ENCODE measurements at regions not wholly inside any gene's neighbourhood (a gene's known extent, or its start where the extent isn't known, plus 50 kb on each side); places are given as distances from the start of the nearest gene placed in this dataset.

- no peak for DNase-seq
- in situ Hi-C loops (cut with MboI; ENCODE audit: low pct_unique_long_range_greater_than_20kb, low sequenced_read_pairs) = no loop called here
Observed at GRCh38 chr4:110924761-110925160, 301.9 kb upstream of the PITX2 start.

GRCh38 chr4:110926841-110927400 is 304.0 kb upstream of the PITX2 start:
- DNase-seq = no peak
- in situ Hi-C loops (cut with MboI; ENCODE audit: low pct_unique_long_range_greater_than_20kb, low sequenced_read_pairs) = no loop called here

- in situ Hi-C loops (cut with MboI; ENCODE audit: low pct_unique_long_range_greater_than_20kb, low sequenced_read_pairs) = no loop called here
Observed at GRCh38 chr4:110933341-110933740, 310.5 kb upstream of the PITX2 start.

GRCh38 chr4:110944501-110944900 is 321.6 kb upstream of the PITX2 start:
- no peak for DNase-seq
- in situ Hi-C loops (cut with MboI; ENCODE audit: low pct_unique_long_range_greater_than_20kb, low sequenced_read_pairs) = no loop called here

More at GRCh38 chr4:110933341-110933740, 310.5 kb upstream of the PITX2 start:
- no peak for DNase-seq

- in situ Hi-C loops (cut with MboI; ENCODE audit: low pct_unique_long_range_greater_than_20kb, low sequenced_read_pairs) = no loop called here
Observed at GRCh38 chr4:110945600-110945999, 322.7 kb upstream of the PITX2 start.

GRCh38 chr4:110949542-110949941 is 326.7 kb upstream of the PITX2 start:
- DNase-seq = no peak
- in situ Hi-C loops (cut with MboI; ENCODE audit: low pct_unique_long_range_greater_than_20kb, low sequenced_read_pairs) = no loop called here

More at GRCh38 chr4:110945600-110945999, 322.7 kb upstream of the PITX2 start:
- no peak for DNase-seq

- in situ Hi-C loops (cut with MboI; ENCODE audit: low pct_unique_long_range_greater_than_20kb, low sequenced_read_pairs) = no loop called here
- no peak for DNase-seq
Observed at GRCh38 chr4:110950731-110951130, 327.9 kb upstream of the PITX2 start.

- DNase-seq = no peak
- in situ Hi-C loops (cut with MboI; ENCODE audit: low pct_unique_long_range_greater_than_20kb, low sequenced_read_pairs) = no loop called here
Observed at GRCh38 chr4:110953191-110953590, 330.3 kb upstream of the PITX2 start.

- DNase-seq = no peak
- in situ Hi-C loops (cut with MboI; ENCODE audit: low pct_unique_long_range_greater_than_20kb, low sequenced_read_pairs) = no loop called here
Observed at GRCh38 chr4:110953898-110954297, 331.0 kb upstream of the PITX2 start.

GRCh38 chr4:110955748-110956147 is 332.9 kb upstream of the PITX2 start:
- in situ Hi-C loops (cut with MboI; ENCODE audit: low pct_unique_long_range_greater_than_20kb, low sequenced_read_pairs) = no loop called here
- no peak for DNase-seq

GRCh38 chr4:110959041-110959643 is 336.3 kb upstream of the PITX2 start:
- in situ Hi-C loops (cut with MboI; ENCODE audit: low pct_unique_long_range_greater_than_20kb, low sequenced_read_pairs) = no loop called here
- DNase-seq = no peak

- no peak for DNase-seq
- in situ Hi-C loops (cut with MboI; ENCODE audit: low pct_unique_long_range_greater_than_20kb, low sequenced_read_pairs) = no loop called here
Observed at GRCh38 chr4:110961066-110961465, 338.2 kb upstream of the PITX2 start.

GRCh38 chr4:110962616-110963015 is 339.7 kb upstream of the PITX2 start:
- in situ Hi-C loops (cut with MboI; ENCODE audit: low pct_unique_long_range_greater_than_20kb, low sequenced_read_pairs) = no loop called here

GRCh38 chr4:110963662-110964280 is 340.9 kb upstream of the PITX2 start:
- in situ Hi-C loops (cut with MboI; ENCODE audit: low pct_unique_long_range_greater_than_20kb, low sequenced_read_pairs) = no loop called here
- DNase-seq = no peak

More at GRCh38 chr4:110962616-110963015, 339.7 kb upstream of the PITX2 start:
- DNase-seq = no peak

GRCh38 chr4:110967936-110968335 is 345.1 kb upstream of the PITX2 start:
- in situ Hi-C loops (cut with MboI; ENCODE audit: low pct_unique_long_range_greater_than_20kb, low sequenced_read_pairs) = no loop called here
- no peak for DNase-seq

- in situ Hi-C loops (cut with MboI; ENCODE audit: low pct_unique_long_range_greater_than_20kb, low sequenced_read_pairs) = no loop called here
- peak; percentile 46 for DNase-seq
Observed at GRCh38 chr4:110970642-110971041, 347.8 kb upstream of the PITX2 start.

- DNase-seq = no peak
- in situ Hi-C loops (cut with MboI; ENCODE audit: low pct_unique_long_range_greater_than_20kb, low sequenced_read_pairs) = no loop called here
Observed at GRCh38 chr4:110975338-110975737, 352.5 kb upstream of the PITX2 start.

- in situ Hi-C loops (cut with MboI; ENCODE audit: low pct_unique_long_range_greater_than_20kb, low sequenced_read_pairs) = no loop called here
- no peak for DNase-seq
Observed at GRCh38 chr4:110977554-110977953, 354.7 kb upstream of the PITX2 start.

- in situ Hi-C loops (cut with MboI; ENCODE audit: low pct_unique_long_range_greater_than_20kb, low sequenced_read_pairs) = no loop called here
Observed at GRCh38 chr4:110978761-110979160, 355.9 kb upstream of the PITX2 start.

GRCh38 chr4:110982486-110982885 is 359.6 kb upstream of the PITX2 start:
- in situ Hi-C loops (cut with MboI; ENCODE audit: low pct_unique_long_range_greater_than_20kb, low sequenced_read_pairs) = no loop called here
- DNase-seq = no peak

More at GRCh38 chr4:110978761-110979160, 355.9 kb upstream of the PITX2 start:
- DNase-seq = no peak

- no peak for DNase-seq
- in situ Hi-C loops (cut with MboI; ENCODE audit: low pct_unique_long_range_greater_than_20kb, low sequenced_read_pairs) = no loop called here
Observed at GRCh38 chr4:110988722-110989121, 365.8 kb upstream of the PITX2 start.

Measured in KBM-7 (cell line).